ENCODE measurements at regions not wholly inside any gene's neighbourhood (a gene's known extent, or its start where the extent isn't known, plus 50 kb on each side); places are given as distances from the start of the nearest gene placed in this dataset.

DNA sequence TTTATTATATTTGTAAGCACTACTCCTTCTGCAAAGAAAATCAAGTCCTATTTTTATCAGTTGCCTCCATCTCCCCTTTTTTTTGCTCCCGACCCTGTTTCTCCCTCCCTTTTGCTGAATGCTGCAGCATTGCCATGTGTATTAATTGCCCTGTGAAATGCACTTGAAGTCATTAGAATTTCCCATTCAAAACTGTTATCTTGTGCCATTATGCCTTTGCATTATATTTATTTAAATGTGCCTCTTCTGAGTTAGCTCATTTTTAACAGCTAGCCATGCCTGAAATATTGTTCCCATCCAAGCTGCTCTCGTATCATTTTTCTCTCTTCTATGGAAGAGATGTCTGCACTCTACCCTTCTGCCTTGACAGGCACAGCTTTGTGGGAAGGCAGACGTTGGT lies 404.0 kb upstream of the PLXNA2 start:
- DNase-seq = no peak

DNA sequence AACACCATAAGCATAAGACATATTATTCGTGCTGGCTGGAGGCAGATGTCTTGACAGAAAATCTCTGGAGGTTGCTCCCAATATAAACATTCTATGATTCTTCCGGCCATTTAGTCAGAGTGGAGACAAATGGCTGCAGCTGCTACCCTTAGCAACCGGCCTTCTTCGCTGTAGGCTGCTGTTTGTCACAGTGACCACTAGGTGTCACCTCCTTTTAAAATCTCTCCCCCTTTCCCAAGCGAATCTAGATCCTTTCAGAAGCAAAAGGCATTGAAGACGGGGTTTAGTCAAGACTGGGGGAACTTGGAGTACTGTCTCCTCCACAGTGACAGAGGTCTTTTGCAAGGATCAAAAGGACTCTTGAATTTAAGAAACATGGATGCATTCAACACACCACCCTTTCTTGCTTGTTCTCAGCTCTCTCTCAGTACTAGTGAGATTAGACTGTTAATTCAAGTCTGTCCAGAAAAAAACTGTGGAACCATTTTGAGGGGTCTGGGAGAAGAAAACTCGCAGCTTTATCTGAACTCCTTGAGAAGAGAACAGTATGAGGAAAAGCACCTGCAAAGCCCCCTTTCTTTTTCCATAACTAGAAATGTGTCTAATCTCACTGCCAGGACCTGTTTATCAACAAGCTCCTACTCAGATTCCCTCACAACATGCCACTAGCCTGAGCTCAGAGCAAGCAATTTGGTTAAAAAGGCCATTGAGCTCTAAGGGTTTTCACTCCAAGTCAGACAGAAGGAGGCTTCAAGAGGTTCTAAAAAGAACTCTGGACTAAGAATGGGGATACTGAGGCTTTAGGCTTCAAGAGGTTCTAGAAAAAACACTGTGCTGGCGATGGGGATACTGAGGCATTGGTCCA lies 408.3 kb upstream of the PLXNA2 start:
- DNase-seq = no peak

DNA sequence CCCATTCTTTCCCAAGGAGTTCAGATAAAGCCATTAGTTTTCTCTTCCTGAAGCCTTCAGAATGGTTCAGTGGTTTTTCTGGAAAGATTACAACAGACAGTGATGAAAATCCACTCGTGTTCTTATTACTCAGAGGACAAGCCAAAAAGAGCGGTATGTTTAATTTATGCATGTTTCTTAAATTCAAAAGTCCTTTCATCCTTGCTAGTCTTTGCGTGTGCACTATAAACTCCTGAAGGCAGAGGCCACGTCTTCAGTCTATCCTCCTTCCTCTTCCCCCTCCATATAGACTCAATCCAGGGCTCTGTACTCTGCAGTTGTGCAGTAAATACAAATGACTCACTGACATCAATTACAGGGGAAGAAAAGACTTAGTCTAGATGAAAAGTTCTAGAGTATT lies 409.2 kb upstream of the PLXNA2 start:
- DNase-seq = no peak

- no peak for DNase-seq
These were observed 410.1 kb upstream of the PLXNA2 start for GRCh38 chr1:208654241-208654640.

DNA sequence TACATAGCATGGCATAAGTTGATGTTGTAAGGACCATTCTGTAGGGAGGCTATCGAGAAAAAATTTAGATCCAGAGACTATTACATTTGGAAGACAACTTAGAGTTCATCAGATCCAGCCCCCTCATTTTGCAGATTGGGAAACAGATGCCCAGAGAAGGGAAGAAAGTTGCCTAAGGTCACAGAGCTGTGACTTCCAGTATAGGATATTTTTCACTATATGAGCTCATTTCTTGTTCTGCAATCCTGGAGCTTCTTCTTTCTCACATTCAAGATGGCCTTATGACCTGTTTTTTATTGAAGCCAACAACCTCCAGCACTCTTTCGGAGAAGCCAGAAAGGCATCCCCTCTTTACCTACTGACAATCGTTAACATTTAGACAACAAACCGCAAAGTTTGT lies 421.8 kb upstream of the PLXNA2 start:
- no peak for DNase-seq

DNA sequence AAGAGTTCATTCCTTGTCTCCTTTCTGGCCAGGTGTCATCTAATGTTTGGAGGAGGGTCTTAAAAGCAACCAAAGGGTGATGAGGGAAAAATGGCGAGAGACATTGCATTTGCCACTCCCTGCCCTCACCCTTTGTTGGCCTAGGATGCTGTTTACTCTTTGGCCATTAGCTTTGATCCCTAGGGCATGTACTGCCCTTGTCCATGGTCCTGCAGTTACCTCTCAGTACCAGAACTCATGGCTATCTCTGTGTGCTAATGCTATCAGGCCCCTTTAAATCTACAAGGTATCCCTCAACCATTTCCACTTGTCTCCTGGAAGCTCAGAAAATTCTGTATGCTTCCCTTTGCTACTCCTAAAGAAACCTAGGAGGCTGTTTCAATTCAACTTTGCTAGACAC lies 424.8 kb upstream of the PLXNA2 start:
- no peak for DNase-seq

- DNase-seq = no peak
These were observed 426.6 kb upstream of the PLXNA2 start for GRCh38 chr1:208670778-208671177.

GRCh38 chr1:208681878-208682663 lies 437.9 kb upstream of the PLXNA2 start:
- no peak for DNase-seq

DNA sequence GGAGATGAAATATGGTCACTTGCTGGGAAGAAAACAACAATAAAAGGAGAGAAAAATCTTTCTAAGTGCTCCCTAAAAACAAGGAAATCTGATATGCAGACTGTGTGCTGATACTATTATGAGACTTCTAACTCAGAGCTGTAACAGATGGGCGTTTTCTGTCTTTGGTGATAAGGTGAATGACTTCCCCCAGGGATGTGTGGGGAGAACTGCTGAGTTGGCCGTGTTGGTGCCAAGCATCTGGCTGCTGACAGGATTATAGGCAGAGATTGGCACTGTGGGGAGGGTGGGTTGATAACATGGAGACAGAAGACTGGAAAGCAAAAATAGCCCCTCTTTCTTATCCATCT lies 438.5 kb upstream of the PLXNA2 start:
- no peak for DNase-seq

- no peak for DNase-seq
These were observed 439.0 kb upstream of the PLXNA2 start for GRCh38 chr1:208683141-208683540.

DNA sequence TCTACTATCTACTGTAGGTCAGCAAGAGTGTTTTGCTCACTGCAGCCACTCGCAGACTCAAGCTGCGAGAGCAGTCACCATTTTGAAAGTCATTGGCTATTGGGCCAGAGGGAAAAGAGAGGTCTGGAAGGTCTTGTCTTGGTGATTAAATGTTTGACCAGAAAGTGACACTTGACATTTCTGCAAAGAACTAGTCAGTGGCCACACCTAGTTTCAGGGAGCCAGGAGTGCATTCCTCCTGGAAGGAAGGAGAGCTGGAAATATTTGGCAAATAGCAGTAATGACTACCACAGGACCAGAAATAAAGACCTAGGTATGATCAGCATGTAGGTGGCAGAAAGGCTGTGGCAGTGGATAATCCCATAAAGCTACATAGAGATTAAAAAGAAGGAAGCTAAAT lies 440.0 kb upstream of the PLXNA2 start:
- DNase-seq = no peak

GRCh38 chr1:208686592-208686991 lies 442.4 kb upstream of the PLXNA2 start:
- DNase-seq = no peak

DNA sequence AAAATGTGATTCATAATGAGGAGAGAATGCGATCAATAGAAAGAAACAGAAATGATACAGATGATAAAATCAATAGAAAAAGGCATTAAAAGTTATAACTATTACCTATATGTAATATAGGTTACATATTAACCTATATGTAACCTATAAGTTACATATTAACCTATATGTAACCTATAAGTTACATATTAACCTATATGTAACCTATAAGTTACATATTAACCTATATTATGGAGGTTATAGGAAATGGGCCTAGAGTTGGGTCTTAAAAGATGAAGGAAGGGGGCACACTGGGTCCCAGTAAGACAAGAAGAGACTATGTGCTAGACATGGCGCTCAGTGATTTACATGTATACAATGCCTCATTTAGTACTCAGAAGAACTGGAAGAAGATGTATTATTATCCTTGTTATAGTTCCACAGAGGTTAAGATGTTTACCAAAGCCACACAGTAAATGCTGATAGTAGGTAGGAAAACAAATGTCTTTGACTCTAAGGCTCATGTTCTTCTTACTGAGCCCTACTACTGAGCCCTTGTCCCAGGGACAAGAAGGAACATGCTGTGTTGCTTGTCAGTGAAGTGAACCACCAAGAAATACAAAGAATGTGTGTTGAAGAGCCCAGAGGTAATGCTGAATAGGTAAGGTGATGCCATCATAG lies 444.6 kb upstream of the PLXNA2 start:
- no peak for DNase-seq

- DNase-seq = no peak
These were observed 446.8 kb upstream of the PLXNA2 start for GRCh38 chr1:208691012-208691411.

GRCh38 chr1:208709981-208710380 lies 465.8 kb upstream of the PLXNA2 start:
- DNase-seq = no peak

GRCh38 chr1:208714323-208714722 lies 470.1 kb upstream of the PLXNA2 start:
- DNase-seq = no peak

- DNase-seq = no peak
These were observed 473.3 kb upstream of the PLXNA2 start for GRCh38 chr1:208717525-208717924.

GRCh38 chr1:208722592-208722991 lies 478.4 kb upstream of the PLXNA2 start:
- no peak for DNase-seq

DNA sequence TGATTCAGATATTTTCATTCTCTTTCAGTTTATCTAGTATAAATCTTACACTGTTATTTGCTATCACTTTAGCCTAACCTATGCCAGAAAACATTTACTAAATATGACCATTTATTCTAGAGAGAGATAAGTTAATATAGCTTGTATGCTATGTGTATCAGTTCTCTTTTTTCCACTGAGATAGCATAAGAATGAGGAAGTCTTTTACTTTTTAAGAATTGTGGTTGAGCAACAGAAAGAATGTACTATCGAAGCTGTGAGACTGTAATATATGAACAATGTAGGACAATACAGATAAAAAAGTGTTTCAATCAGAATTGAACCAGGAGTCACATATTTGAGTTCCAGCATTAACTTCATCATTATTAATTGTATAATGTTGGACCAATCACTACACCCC lies 479.9 kb upstream of the PLXNA2 start:
- DNase-seq = no peak

DNA sequence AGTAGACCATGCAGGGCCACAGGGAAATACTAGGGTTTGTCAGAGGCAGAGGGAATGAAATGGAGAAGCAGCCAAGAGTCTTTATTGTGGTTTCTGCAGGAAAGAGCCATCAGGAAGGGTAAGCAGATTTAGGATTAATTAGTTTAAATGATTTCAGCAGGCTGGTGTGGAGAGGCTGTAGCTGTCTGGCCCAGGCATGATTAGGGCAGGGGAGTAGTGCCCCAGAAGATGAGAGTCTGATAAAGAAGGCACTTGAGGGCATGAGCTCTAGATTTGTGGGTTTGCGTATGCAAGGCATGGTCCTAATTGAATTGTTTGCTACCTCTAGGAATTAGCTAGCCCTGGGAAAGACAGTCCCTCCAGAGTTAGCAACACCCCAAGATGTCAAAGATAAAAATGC lies 484.6 kb upstream of the PLXNA2 start:
- DNase-seq = no peak

- no peak for DNase-seq
These were observed 488.0 kb upstream of the PLXNA2 start for GRCh38 chr1:208731981-208732821.

- DNase-seq = no peak
These were observed 493.0 kb upstream of the PLXNA2 start for GRCh38 chr1:208737161-208737560.

GRCh38 chr1:208737922-208738321 lies 493.7 kb upstream of the PLXNA2 start:
- DNase-seq = no peak

Data from effector CD4-positive, alpha-beta T cell (primary cell).